Loucy (cell line): ENCODE measurements at regions not wholly inside any gene's neighbourhood (a gene's known extent, or its start where the extent isn't known, plus 50 kb on each side); places are given as distances from the start of the nearest gene placed in this dataset.

Experiments used
- H2AFZ ChIP-seq: fragments of 200-600 bp; sonication (generic); 2 replicates; pipeline ENCODE4 v1.6.0; 2016; ENCODE audit warnings: antibody characterized with exemption, mild to moderate bottlenecking, low read length, moderate library complexity
- H3F3A ChIP-seq: fragments of 200-600 bp; 2 replicates; pipeline ENCODE4 v1.6.0; 2016; ENCODE audit warnings: antibody characterized with exemption, low read depth, mild to moderate bottlenecking
- H3K27me3 ChIP-seq: fragments of 200-600 bp; sonication (generic); 2 replicates; pipeline ENCODE4 v1.6.1; 2014; ENCODE audit warnings: low read length, mild to moderate bottlenecking; ENCODE audit not compliant: insufficient read depth, poor library complexity, severe bottlenecking
- H3K36me3 ChIP-seq: fragments of 200-600 bp; sonication (generic); 2 replicates; pipeline ENCODE4 v1.6.1; 2016; ENCODE audit warnings: low read length; ENCODE audit not compliant: insufficient read depth
- H3K4me1 ChIP-seq: fragments of 200-600 bp; sonication (generic); 2 replicates; pipeline ENCODE4 v1.5.1; 2014; ENCODE audit warnings: low read length, mild to moderate bottlenecking; ENCODE audit not compliant: insufficient read depth, poor library complexity, severe bottlenecking
- H3K4me2 ChIP-seq: fragments of 200-600 bp; sonication (generic); 2 replicates; pipeline ENCODE4 v1.6.0; 2014; ENCODE audit warnings: antibody characterized with exemption, low read length, low read depth, mild to moderate bottlenecking; ENCODE audit not compliant: poor library complexity, severe bottlenecking
- H3K4me3 ChIP-seq: fragments of 200-600 bp; sonication (generic); 2 replicates; pipeline ENCODE4 v1.5.1; 2014; ENCODE audit warnings: low read length, mild to moderate bottlenecking, mixed read lengths; ENCODE audit not compliant: poor library complexity, severe bottlenecking
- H3K79me2 ChIP-seq: fragments of 200-600 bp; sonication (generic); 2 replicates; pipeline ENCODE4 v1.6.1; 2014; ENCODE audit warnings: low read length; ENCODE audit not compliant: insufficient read depth
- H3K9ac ChIP-seq: fragments of 200-600 bp; sonication (generic); 2 replicates; pipeline ENCODE4 v1.6.0; 2014; ENCODE audit warnings: mild to moderate bottlenecking, low read depth, low read length, moderate library complexity; ENCODE audit not compliant: poor library complexity, severe bottlenecking
- H3K9me2 ChIP-seq: fragments of 200-600 bp; sonication (generic); replicated peaks from 2 replicates; pipeline ENCODE4 v1.6.1; 2016; ENCODE audit warnings: low read depth, low read length, mixed read lengths
- H3K9me3 ChIP-seq: fragments of 200-600 bp; sonication (generic); 2 replicates; pipeline ENCODE4 v1.6.1; 2014; ENCODE audit warnings: mild to moderate bottlenecking, antibody characterized with exemption, low read length, low read depth; ENCODE audit not compliant: insufficient read depth
- H4K20me1 ChIP-seq: fragments of 200-600 bp; sonication (generic); 2 replicates; pipeline ENCODE4 v1.6.0; 2014; ENCODE audit warnings: antibody characterized with exemption, low read length, mild to moderate bottlenecking; ENCODE audit not compliant: insufficient read depth, poor library complexity, severe bottlenecking
- EZH2phosphoT487 ChIP-seq: fragments of 200-600 bp; IDR thresholded peaks from 2 replicates; pipeline ENCODE4 v1.6.1; 2018; ENCODE audit warnings: antibody characterized with exemption, mild to moderate bottlenecking, moderate library complexity, borderline replicate concordance
- TF ChIP-seq, protein P1 (sequence below): fragments of 200-600 bp; sonication (generic); conservative IDR thresholded peaks from 2 replicates; pipeline ENCODE4 v1.5.1; 2014; ENCODE audit warnings: mild to moderate bottlenecking, antibody characterized with exemption, low read length

DNA sequence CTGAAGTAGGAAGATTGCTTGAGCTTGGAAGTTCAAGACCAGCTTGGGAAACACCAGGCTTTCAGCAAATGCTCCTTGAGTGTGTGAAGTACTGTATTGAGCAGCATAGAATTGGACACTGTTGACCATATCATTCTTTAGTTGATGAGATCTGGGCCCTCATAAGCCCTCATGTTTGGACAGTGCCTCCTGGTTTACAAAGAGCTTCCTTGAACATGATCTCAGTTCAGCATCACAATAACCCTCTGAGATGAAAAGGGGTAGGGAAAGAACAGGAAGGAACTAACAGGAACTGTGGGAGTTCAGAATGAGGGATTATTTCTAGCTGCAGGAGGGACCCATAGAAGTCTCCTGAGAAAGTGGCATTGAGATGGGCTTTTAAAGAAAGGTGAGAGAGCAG is 153.2 kb downstream of the C12orf75 start:
- Histone ChIP-seq H4K20me1 (no peaks in the 10 kb centered on the region), H3K4me2 (no peak overlapping the region), H3K4me1 (no peaks in the 10 kb centered on the region), H3K9ac (no peak overlapping the region), H3K36me3 (no peaks in the 10 kb centered on the region), H3K27me3 (no peaks in the 10 kb centered on the region), H3F3A (no peaks in the 10 kb centered on the region), H3K79me2 (no peaks in the 10 kb centered on the region), H3K9me2 (no peaks in the 10 kb centered on the region), H2AFZ (no peak overlapping the region), H3K9me3 (no peaks in the 10 kb centered on the region), H3K4me3 (no peak overlapping the region)
- TF ChIP-seq, protein P1, sequence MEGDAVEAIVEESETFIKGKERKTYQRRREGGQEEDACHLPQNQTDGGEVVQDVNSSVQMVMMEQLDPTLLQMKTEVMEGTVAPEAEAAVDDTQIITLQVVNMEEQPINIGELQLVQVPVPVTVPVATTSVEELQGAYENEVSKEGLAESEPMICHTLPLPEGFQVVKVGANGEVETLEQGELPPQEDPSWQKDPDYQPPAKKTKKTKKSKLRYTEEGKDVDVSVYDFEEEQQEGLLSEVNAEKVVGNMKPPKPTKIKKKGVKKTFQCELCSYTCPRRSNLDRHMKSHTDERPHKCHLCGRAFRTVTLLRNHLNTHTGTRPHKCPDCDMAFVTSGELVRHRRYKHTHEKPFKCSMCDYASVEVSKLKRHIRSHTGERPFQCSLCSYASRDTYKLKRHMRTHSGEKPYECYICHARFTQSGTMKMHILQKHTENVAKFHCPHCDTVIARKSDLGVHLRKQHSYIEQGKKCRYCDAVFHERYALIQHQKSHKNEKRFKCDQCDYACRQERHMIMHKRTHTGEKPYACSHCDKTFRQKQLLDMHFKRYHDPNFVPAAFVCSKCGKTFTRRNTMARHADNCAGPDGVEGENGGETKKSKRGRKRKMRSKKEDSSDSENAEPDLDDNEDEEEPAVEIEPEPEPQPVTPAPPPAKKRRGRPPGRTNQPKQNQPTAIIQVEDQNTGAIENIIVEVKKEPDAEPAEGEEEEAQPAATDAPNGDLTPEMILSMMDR = no peak

DNA sequence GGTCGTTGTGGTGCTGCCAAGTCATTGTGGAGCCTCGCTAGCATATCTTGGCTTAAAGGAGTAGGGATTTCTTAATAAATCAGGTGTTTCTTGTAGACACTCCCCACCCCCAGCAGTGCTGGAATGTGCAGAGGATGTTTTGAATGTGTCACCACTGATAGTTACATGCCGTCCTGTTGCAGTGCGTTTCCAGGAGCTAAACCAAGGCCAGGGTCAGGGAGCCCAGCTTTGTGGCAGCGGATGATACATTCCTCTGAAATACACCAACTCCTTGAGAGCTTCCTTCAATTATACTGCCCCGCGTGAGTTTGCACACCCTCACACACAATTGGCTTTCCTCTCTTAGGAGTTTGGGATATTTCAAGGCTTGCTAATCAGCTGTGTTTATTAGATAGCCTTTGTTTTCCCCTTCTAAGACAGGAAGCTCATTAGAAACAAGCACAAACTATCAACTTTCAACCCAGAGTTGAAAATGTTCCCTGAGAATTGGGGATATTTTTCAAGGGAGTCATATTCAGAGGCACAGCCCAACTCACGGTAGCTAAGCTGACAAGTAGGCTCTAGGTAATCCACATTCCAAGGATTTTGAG is 154.9 kb downstream of the C12orf75 start:
- TF ChIP-seq, protein P1 = no peak
- TF ChIP-seq EZH2phosphoT487 = no peak
- H3K4me2 ChIP-seq = no peak overlapping the region
- H2AFZ ChIP-seq = no peak overlapping the region
- no peaks in the 10 kb centered on the region for H3K79me2 ChIP-seq
- H3K9me2 ChIP-seq = no peaks in the 10 kb centered on the region
- no peaks in the 10 kb centered on the region for H3K27me3 ChIP-seq
- H3K9me3 ChIP-seq = no peaks in the 10 kb centered on the region
- no peak overlapping the region for H3K9ac ChIP-seq
- H3K4me3 ChIP-seq = no peak overlapping the region
- H3K4me1 ChIP-seq = no peaks in the 10 kb centered on the region
- H3K36me3 ChIP-seq = no peaks in the 10 kb centered on the region
- H4K20me1 ChIP-seq = no peaks in the 10 kb centered on the region
- H3F3A ChIP-seq = no peaks in the 10 kb centered on the region

DNA sequence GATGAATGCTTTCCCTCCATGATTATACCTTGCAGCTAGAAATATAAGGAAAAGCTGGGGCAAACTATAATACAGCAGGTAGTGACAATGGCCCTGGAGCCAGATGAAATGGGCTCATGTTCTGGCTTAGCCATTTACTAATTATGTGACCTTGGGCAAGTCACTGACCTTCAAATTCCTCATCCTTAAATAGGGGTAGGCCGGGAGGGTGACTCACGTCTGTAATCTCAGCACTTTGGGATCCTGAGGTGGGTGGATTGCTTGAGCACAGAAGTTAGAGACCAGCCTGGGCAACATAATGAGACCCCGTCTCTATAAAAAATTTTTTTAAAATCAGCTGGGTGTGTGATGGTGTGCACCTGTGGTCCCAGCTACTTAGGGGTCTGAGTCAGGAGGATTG is 155.4 kb downstream of the C12orf75 start:
- TF ChIP-seq EZH2phosphoT487 = no peak
- TF ChIP-seq, protein P1 = no peak
- no peaks in the 10 kb centered on the region for H3F3A ChIP-seq
- no peak overlapping the region for H3K9ac ChIP-seq
- no peak overlapping the region for H3K4me3 ChIP-seq
- no peak overlapping the region for H3K4me2 ChIP-seq
- no peaks in the 10 kb centered on the region for H3K4me1 ChIP-seq
- H4K20me1 ChIP-seq = no peaks in the 10 kb centered on the region
- H3K9me2 ChIP-seq = no peaks in the 10 kb centered on the region
- no peaks in the 10 kb centered on the region for H3K36me3 ChIP-seq
- H3K79me2 ChIP-seq = no peaks in the 10 kb centered on the region
- no peaks in the 10 kb centered on the region for H3K27me3 ChIP-seq
- H3K9me3 ChIP-seq = no peaks in the 10 kb centered on the region
- no peak overlapping the region for H2AFZ ChIP-seq
